ENCODE measurements at regions not wholly inside any gene's neighbourhood (a gene's known extent, or its start where the extent isn't known, plus 50 kb on each side); places are given as distances from the start of the nearest gene placed in this dataset.
"Not testable (repeated sequence)": the region's sequence is repeated elsewhere in the genome, so short reads cannot be mapped to it uniquely, and the experiment has no call there.

DNA sequence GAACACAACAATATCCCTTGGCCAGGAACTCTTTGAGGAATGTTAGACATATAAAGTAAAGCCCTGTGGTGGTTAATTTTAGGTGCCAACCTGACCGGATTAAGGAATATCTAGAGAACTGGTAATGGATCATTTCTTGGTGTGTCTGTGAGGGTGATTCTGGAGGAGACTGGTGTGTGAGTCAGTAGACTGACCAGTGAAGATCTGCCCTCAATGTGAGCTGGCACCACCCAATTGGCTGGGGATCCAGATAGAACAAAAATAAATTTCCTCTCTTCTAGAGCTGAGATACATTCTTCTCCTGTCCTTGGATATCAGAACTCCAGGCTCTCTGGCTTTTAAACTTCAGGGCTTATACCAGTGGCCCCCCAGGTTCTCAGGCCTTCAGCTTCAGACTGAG is 56.2 kb upstream of the TNPO1 start:
- DNase-seq (ENCODE audit: low read depth in 2 of 2) = no peak

DNA sequence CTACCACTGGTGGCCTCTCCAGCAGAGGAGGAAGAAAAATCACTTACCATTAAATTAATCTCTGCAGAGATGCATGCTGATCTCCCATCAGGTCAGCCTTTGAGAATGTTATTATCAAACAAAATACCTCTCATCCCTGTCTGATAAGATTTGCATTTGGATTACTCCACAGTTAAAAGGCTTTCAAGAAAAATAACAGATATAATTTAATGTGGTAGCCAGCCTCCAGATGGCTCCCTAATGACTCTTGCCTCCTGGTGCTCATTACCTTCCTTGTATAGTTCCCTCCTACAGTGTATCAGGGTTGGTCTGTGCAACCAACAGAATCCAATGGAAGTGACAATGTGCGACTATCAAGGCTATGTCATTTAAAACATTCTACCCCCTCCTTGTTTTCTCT is 63.6 kb upstream of the TNPO1 start:
- no peak for DNase-seq (ENCODE audit: low read depth in 2 of 2)

DNA sequence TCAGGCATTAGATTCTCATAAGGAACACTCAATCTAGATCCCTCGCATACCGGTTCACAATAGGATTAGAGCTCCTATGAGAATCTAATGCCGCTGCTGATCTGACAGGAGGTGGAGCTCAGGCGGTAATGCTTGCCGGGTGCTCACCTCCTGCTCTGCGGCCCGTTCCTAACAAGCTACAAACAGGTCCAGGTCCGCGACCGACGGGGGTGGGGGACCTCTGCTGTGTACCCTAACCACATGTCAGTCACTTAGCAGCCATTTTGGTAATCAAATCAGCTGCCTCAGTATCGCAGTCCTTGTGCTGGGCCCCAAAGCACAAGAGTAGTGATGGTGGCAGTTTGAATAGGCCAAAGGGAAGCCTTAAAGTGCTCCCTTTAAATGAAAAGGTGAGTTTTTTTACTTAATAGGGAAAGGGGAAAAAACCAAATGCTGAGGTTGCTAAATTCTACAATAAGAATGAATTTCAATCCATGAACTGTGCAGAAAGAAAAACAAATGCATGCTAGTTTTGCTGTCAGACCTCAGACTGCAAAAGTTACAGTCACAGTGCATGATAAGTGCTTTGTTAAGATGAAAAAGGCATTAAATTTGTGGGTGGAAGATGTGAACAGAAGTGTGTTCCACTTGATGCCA is 67.0 kb upstream of the TNPO1 start:
- DNase-seq (ENCODE audit: low read depth in 2 of 2) = no peak

DNA sequence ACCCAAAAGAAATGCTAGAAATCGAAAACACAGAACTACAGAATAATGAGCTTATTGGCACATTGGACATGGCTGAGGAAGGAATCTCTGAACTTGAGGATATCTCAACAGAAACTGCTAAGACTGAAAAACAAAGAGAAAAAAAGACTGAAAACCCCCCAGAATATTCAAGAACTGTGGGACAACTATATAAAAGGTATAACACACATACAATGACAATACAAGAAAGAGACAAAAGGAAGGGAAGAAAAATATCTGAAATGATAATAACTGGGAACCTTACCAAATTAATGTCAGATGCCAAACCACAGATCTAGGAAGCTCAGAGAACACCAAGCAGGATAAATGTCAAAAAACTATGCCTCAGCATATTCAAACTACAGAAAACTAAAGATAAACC is 68.6 kb upstream of the TNPO1 start:
- no peak for DNase-seq (ENCODE audit: low read depth in 2 of 2)

DNA sequence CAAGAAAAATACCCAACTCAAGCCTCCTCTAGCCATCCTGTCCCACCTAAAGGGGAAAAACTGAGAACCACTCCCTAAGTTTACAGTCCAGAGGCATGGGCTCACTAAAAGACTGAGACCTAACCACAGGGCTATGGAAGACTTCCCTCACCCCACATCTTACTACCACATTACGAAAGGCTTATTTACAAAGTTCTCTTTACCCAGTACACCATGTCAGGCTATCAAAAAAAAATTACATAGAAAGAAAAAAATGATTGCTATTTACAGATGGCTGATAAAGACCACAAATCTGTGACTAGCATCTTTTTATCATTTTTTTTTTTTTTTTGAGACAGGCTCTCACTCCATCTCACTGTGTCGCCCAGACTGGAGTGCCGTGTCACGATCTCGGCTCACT is 69.7 kb upstream of the TNPO1 start:
- no peak for DNase-seq (ENCODE audit: low read depth in 2 of 2)

DNA sequence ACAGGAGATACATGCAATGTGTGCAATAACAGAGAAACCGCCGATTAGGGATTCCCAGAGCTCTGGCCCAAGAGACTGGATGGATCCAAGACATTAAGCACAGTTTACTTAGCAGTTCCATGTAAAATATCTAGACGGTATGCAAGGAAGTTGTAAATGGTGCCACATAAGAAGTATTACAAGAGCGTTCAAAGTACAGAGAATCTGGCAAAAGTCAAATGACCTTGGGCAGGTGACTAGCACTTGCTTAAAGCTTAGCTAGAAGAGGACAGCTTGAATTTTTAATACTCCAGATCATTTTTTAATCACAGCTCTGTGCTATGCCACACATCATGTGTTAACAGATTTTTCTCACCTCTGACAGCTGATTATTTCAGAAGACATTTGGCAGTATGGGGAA is 72.3 kb upstream of the TNPO1 start:
- no peak for DNase-seq (ENCODE audit: low read depth in 2 of 2)

DNA sequence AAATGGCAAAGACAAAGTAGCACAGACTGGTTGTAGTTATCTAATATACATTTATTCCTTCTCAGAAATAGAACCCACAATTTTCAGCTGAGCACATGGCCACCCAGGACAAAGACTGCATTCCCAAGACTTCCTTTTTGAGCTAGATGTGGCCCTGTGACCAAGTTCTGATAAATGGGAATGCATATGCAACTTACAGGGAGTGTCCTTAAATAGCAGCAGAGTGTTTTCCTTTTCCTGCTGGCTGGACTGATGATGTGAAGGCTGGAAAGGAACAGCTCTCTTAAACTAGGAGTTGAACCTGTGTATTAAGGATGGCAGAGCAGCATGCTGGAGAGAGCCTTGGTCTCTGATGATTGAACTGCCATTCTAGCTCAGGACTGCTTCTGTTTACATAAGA is 74.7 kb upstream of the TNPO1 start:
- no peak for DNase-seq (ENCODE audit: low read depth in 2 of 2)

DNA sequence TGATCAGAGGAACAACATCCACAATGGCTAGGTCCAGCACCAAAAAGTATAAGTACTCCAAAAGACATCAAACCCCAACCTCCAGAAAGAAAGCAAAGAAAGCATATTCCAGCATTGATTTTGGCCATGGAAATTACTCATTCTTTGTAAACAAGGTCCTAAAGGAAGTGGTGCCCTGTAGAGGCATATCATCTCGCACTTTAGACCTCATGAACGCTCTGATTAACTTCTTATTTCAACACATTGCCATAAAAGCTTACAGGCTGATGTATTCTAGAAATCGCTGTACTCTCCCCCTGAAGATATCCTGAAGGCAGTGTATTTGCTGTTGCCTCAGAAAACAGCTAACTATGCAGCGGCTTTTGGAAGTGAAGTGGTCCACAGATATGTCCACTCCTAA is 82.7 kb upstream of the TNPO1 start:
- DNase-seq (ENCODE audit: low read depth in 2 of 2) = no peak

DNA sequence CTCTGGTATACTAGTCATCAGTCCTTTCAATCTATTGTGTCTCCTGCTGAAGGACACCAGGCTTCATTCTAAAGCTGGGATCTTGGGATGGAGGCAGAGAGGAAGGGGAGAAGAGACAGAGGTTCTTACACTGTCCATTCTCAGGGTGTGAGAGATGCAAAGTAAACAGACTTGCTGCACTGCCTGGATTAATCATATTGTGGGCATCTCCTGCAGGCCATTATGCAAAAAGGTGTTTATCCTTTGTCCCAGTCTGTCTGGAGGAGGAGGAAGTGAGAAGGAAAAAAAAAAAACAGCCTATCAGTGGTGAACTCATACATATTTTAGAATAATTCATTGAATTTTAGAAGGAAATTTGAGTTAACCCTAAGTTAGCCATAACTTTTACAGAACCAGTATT is 92.9 kb upstream of the TNPO1 start:
- DNase-seq (ENCODE audit: low read depth in 2 of 2) = no peak

DNA sequence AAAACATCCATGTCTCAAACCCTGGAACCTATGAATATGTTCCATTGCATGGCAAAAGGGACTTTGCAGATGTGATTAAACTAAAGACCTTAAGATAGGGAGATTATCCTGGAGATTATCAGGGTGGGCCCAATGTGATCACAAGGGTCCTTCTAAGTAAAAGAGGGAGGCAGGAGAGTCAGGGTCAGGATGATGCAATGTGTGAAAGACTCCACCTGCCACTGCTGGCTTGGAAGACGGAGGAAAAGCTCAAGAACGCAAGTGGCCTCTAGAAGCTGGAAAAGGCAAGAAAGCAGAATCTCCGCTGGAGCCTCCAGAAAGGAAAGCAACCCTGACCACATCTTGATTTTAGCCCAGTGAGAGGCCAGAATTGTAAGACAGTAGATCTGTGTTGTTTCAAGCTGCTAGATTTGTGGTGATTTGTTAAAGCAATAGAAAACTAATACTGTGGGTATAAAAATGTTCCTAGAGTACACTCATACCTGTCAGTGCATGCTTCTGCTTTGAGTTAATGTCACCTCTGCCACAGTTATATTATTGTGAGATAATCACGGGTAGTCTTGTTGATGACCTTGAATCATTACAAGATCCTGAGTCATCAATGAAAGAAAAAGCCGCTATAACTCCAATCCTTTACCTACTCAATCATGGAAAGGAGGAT is 93.5 kb upstream of the TNPO1 start:
- DNase-seq (ENCODE audit: low read depth in 2 of 2) = no peak

DNA sequence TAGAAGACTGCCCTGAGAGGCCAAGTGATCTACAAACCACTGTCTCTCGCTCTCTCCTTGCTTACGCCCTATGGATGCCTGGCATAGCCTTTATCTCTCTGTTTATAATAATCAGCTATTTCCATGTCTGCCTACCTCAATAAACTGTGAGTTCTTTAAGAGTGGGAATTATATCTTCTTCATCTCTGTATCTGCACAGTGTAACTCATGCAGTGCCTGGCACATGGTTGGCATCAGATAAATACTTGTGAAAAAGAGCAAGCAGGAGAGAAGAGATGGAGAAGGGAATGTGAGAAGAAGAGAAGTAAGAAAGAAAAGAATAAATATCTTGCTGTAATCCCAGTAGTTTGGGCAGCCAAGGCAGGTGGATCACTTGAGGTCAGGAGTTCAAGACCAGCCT is 94.6 kb upstream of the TNPO1 start:
- DNase-seq (ENCODE audit: low read depth in 2 of 2) = no peak

DNA sequence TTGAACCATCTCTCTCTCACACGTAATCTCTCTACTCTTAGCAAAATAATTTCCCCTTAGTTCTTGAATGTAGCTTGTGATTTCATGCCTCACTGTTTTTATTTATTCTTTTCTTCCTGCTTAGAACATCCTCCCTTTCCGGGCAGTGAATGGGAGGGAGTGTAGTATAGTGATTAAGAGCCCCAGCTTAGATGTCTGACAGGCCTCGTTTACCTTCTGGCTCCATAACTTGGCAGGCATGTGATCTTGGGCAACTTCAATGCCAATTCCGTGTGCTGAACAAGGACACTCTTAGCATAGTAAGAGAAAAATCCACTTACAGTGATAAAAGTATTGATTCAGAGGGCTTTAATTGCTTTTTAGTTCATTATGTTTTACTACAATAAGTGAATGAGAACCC is 96.3 kb upstream of the TNPO1 start:
- no peak for DNase-seq (ENCODE audit: low read depth in 2 of 2)

DNA sequence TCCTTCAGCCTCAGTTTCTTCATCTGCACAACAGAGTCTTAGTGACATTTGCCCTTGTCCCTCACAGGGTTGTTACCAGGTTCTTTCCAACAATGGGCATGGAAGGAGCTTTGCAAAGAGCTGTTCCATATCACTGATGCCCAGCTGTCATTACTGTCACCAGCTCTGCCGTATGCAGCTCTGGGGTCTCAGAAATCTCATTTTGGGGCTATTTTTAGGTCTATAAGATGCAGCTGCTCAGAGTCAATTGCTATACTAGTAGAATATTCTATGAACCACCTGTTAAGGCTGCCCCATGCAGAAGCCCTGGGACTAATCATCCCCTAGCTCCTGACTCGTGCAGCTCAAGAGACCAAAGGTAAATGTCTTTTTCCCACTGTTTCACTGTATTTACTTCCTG is 105.1 kb upstream of the TNPO1 start:
- DNase-seq (ENCODE audit: low read depth in 2 of 2) = no peak

DNA sequence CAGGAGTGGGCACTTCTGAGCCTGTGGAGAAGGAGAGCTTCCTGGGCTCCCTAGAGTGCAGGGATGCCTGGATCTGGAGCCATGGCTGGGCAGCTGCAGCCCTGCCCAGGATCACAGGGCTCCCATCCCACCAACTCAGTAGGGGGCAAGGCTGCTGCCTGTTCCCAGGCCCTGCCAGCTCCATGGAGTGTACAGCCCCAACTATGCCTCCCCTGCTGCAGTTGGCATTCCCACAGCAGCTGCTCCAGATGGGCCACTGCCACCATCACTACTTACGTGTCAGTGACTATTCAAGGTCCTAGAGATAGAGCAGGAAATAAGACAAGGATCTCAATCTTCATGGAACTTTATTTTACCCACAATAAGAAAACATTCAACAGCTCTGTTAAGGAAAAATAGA is 107.1 kb upstream of the TNPO1 start:
- DNase-seq (ENCODE audit: low read depth in 2 of 2) = no peak

DNA sequence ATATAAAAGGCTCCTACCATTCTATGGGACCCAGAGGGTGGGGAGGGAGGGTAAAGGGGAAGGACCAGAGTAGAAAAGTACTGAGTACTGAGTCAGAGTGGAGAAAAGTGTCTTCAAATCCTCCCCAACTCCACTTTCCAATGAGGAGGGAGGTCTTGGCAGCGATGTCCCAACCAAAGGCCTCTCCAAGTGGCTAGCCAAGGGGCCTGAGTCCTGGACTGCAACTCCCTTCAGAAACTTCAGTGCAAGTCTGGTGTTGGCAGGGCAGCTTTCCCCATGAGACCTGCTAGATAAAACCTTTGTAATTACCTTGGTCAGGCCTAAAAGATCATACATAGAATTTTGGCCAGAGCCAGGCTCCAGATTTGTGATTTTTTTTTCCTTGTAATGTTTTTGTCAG is 111.3 kb upstream of the TNPO1 start:
- DNase-seq (ENCODE audit: low read depth in 2 of 2) = no peak

DNA sequence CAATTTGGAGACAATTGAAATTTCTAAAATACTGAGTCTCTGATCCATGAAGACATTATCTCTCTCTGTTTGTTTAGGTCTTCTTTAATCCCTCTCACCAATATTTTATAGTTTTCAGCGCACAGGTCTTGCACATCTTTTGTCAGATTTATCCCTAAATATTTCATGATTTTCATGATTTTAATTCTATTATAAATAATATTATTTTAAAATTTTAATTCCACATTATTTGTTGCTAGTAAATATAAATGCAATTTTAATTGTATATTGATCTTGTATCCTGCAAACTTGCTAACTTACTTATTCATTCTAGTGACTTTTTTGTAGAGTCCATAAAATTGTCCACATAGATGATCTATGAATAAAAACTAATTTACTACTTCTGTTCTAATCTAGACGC is 112.6 kb upstream of the TNPO1 start:
- DNase-seq (ENCODE audit: low read depth in 2 of 2) = no peak

DNA sequence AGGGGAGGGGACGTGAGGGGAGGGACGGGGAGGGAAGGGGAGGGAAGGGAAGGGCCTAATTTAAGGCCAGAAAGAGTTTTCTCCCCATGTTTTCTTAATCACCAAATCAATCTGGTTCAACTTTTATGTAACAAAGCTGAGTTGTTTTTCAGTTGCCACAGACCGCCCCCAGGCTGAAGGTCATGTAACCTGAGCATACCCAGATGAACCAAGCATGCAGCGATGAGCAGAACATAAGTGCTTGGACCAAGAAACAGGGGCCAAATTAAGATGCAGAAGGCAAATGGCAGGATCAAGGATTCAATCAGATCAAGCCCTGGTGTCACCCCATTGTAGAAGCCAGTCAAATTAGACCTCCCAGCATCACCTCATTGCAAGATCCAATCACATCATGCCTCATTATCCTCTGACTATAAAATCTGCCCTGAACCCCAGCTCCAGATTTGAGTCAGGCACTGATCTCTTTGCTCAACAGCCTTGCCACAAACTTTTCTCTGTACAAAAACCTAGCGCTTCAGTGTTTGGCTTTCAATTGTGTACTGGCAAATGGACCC is 113.5 kb upstream of the TNPO1 start:
- no peak for DNase-seq (ENCODE audit: low read depth in 2 of 2)

DNA sequence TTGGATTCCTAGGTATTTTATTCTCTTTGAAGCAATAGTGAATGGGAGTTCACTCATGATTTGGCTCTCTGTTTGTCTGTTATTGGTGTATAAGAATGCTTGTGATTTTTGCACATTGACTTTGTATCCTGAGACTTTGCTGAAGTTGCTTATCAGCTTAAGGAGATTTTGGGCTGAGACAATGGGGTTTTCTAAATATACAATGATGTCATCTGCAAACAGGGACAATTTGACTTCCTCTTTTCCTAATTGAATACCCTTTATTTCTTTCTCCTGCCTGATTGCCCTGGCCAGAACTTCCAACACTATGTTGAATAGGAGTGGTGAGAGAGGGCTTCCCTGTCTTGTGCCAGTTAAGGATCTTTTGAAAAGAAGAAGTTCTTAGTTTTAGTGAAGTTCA is 114.4 kb upstream of the TNPO1 start:
- DNase-seq (ENCODE audit: low read depth in 2 of 2) = not testable (repeated sequence)

DNA sequence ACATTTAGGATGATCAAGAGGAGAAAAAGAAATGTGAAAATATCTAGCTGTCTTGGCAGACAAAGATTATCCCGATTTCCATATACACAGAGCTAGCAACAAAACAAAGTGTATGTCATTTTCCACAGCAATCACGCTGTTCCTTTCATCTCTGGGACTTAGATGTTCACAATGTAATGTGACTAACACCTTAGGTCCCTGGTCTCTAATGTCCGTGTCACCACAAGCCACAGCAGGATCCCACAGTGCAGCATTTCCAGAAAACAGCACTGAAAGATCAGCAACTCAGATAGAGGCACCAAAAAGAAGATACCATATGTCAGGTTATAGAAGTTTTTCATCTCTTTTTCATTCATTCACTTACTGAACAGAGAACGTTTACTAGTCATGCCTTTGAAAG is 118.0 kb upstream of the TNPO1 start:
- no peak for DNase-seq (ENCODE audit: low read depth in 2 of 2)

DNA sequence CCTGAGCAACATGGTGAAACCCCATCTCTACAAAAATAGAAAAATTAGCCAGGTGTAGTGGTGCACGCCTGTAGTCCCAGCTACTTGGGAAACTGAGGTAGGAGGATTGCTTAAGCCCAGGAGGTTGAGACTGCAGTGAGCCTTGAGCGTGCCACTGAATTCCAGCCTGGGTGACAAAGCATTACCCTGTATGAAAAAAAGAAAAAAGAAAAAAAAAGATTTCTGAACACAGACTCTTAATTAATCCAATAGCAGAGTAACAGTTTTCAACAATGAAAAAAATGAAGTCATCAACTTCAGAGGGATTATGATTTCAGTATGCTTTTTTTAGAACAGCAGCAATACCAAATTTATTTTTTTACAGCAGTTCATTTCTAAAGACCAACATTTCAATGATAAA is 118.8 kb upstream of the TNPO1 start:
- no peak for DNase-seq (ENCODE audit: low read depth in 2 of 2)

DNA sequence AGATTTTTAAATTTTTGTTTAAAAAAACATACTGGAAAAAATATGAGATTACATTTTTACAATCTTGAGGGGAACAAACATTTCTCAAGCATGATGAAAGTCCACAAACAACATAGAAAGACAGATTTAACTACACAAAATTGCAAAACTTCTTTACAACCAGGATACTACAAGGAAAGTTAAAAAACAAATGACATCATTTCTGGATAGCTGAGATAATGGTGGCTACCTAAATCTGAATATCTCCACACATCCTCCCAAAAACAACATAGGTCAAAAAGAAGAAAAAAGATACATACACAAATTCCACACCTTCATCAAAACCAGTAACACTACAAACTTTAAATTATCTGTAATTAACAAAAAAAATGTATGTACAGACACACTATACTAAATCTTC is 120.8 kb upstream of the TNPO1 start:
- DNase-seq (ENCODE audit: low read depth in 2 of 2) = no peak

DNA sequence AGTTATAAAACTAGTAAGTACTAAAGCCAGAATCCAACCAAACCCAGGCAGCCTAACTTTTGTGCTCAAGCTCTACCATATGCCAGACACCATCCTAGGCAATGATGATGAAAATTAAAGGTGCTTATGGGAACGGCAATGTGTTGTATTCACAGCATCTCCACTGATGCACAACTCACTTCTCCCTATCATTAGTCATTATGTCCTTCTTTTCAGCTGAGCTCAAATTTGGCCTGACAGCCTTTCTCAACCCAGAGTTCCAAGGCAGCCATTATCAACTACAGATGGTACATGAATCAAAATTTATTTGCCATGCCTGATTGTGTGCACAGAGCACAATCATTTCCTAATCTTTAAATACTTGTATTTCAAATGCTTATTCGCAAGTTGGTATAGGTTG is 121.6 kb upstream of the TNPO1 start:
- DNase-seq (ENCODE audit: low read depth in 2 of 2) = no peak

DNA sequence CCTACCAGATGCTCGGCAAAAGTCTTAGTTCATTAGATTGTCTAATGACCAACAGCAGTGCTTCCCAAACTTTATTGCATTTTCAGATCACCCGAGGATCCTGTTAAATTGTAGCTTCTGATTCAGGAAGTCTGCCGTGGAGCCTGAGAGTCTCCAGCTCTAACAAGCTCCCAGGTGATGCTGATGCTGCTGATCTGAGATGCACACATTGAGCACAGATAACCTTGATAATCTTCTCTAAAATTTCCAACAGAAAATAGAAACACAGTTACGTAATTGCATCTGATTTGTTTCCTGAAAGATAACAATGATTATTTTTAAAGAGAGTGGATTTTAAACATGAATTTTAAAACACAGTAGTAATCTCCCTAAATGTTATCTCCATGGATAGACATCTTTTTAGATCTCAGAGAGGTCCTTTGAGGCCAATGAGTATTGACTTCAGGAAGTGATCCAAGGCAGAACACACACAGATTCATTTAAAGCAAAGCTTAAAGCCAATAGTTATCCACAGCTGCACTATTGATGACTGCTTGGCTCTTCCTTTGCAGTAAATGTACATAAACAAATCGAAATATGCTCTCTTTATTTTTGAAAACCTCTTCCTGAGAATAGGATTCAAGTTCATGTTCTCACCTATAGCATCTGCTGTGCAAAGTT is 122.8 kb upstream of the TNPO1 start:
- no peak for DNase-seq (ENCODE audit: low read depth in 2 of 2)
